Neuron (in vitro differentiated cells): ENCODE measurements at regions not wholly inside any gene's neighbourhood (a gene's known extent, or its start where the extent isn't known, plus 50 kb on each side); places are given as distances from the start of the nearest gene placed in this dataset.

ENCODE experiments used
- H2AFZ ChIP-seq: one replicate; pipeline ENCODE4 v1.6.1; 2013; ENCODE audit warnings: low read depth, mild to moderate bottlenecking, inconsistent platforms, low read length, moderate library complexity
- H3K27me3 ChIP-seq: one replicate; pipeline ENCODE4 v1.6.1; 2013; ENCODE audit warnings: low read length; ENCODE audit not compliant: insufficient read depth
- H3K36me3 ChIP-seq: one replicate; pipeline ENCODE4 v1.6.1; 2013; ENCODE audit warnings: low read length; ENCODE audit not compliant: insufficient read depth
- H3K4me1 ChIP-seq: one replicate; pipeline ENCODE4 v1.6.1; 2013; ENCODE audit warnings: low read length; ENCODE audit not compliant: insufficient read depth
- H3K4me3 ChIP-seq: 2 replicates; pipeline ENCODE4 v1.5.1; 2013; ENCODE audit warnings: mild to moderate bottlenecking, low read length, moderate library complexity
- H3K9me3 ChIP-seq: one replicate; pipeline ENCODE4 v1.6.1; 2013; ENCODE audit warnings: low read length

GRCh38 chr6:102619585-102619984 lies 1226.1 kb downstream of the GRIK2 start:
- H3K4me1 ChIP-seq = no peaks in the 10 kb centered on the region
- no peaks in the 10 kb centered on the region for H3K9me3 ChIP-seq
- H2AFZ ChIP-seq = no peak overlapping the region
- no peak overlapping the region for H3K4me3 ChIP-seq
- H3K36me3 ChIP-seq = no peaks in the 10 kb centered on the region
- no peaks in the 10 kb centered on the region for H3K27me3 ChIP-seq

GRCh38 chr6:102582569-102582968 lies 1189.1 kb downstream of the GRIK2 start:
- H3K27me3 ChIP-seq = no peaks in the 10 kb centered on the region
- H3K4me3 ChIP-seq = no peak overlapping the region
- H3K36me3 ChIP-seq = no peaks in the 10 kb centered on the region
- no peak overlapping the region for H2AFZ ChIP-seq
- H3K4me1 ChIP-seq = no peaks in the 10 kb centered on the region
- peaks cover 2% of the 10 kb centered on the region for H3K9me3 ChIP-seq

GRCh38 chr6:102581378-102582124 lies 1188.0 kb downstream of the GRIK2 start:
- H3K9me3 ChIP-seq = peaks cover 2% of the 10 kb centered on the region
- no peaks in the 10 kb centered on the region for H3K36me3 ChIP-seq
- H3K4me1 ChIP-seq = no peaks in the 10 kb centered on the region
- H3K27me3 ChIP-seq = no peaks in the 10 kb centered on the region
- H2AFZ ChIP-seq = no peak overlapping the region
- H3K4me3 ChIP-seq = no peak overlapping the region

- no peak overlapping the region for H2AFZ ChIP-seq
- H3K4me3 ChIP-seq = no peak overlapping the region
- H3K9me3 ChIP-seq = no peaks in the 10 kb centered on the region
These were observed 1177.9 kb downstream of the GRIK2 start for GRCh38 chr6:102571236-102571908.

GRCh38 chr6:102562713-102563112 lies 1169.2 kb downstream of the GRIK2 start:
- Histone ChIP-seq H2AFZ (no peak overlapping the region), H3K27me3 (no peaks in the 10 kb centered on the region), H3K4me1 (no peaks in the 10 kb centered on the region), H3K36me3 (no peaks in the 10 kb centered on the region), H3K4me3 (no peak overlapping the region), H3K9me3 (no peaks in the 10 kb centered on the region)

More at GRCh38 chr6:102571236-102571908, 1177.9 kb downstream of the GRIK2 start:
- Histone ChIP-seq H3K27me3 (no peaks in the 10 kb centered on the region), H3K36me3 (no peaks in the 10 kb centered on the region), H3K4me1 (no peaks in the 10 kb centered on the region)

GRCh38 chr6:102553214-102553613 lies 1159.7 kb downstream of the GRIK2 start:
- no peaks in the 10 kb centered on the region for H3K36me3 ChIP-seq
- peaks cover 3% of the 10 kb centered on the region for H3K4me1 ChIP-seq
- H2AFZ ChIP-seq = no peak overlapping the region
- no peaks in the 10 kb centered on the region for H3K27me3 ChIP-seq
- no peak overlapping the region for H3K4me3 ChIP-seq
- no peaks in the 10 kb centered on the region for H3K9me3 ChIP-seq

GRCh38 chr6:102549221-102549874 lies 1155.8 kb downstream of the GRIK2 start:
- no peaks in the 10 kb centered on the region for H3K36me3 ChIP-seq
- no peaks in the 10 kb centered on the region for H3K27me3 ChIP-seq

GRCh38 chr6:102525336-102525735 lies 1131.8 kb downstream of the GRIK2 start:
- H2AFZ ChIP-seq = no peak overlapping the region
- no peaks in the 10 kb centered on the region for H3K4me1 ChIP-seq
- no peak overlapping the region for H3K4me3 ChIP-seq
- H3K36me3 ChIP-seq = no peaks in the 10 kb centered on the region
- H3K9me3 ChIP-seq = no peaks in the 10 kb centered on the region
- no peaks in the 10 kb centered on the region for H3K27me3 ChIP-seq

More at GRCh38 chr6:102549221-102549874, 1155.8 kb downstream of the GRIK2 start:
- Histone ChIP-seq H3K4me1 (peaks cover 3% of the 10 kb centered on the region), H3K4me3 (no peak overlapping the region), H3K9me3 (no peaks in the 10 kb centered on the region), H2AFZ (no peak overlapping the region)

GRCh38 chr6:102520966-102521365 lies 1127.5 kb downstream of the GRIK2 start:
- Histone ChIP-seq H3K36me3 (no peaks in the 10 kb centered on the region), H3K27me3 (no peaks in the 10 kb centered on the region), H3K4me1 (no peaks in the 10 kb centered on the region), H3K9me3 (no peaks in the 10 kb centered on the region), H3K4me3 (no peak overlapping the region), H2AFZ (no peak overlapping the region)

- Histone ChIP-seq H3K36me3 (no peaks in the 10 kb centered on the region), H3K27me3 (no peaks in the 10 kb centered on the region), H3K4me3 (no peak overlapping the region), H3K4me1 (no peaks in the 10 kb centered on the region), H2AFZ (no peak overlapping the region), H3K9me3 (no peaks in the 10 kb centered on the region)
These were observed 1124.0 kb downstream of the GRIK2 start for GRCh38 chr6:102517506-102517905.

GRCh38 chr6:102501615-102502014 lies 1108.1 kb downstream of the GRIK2 start:
- H2AFZ ChIP-seq = no peak overlapping the region
- no peaks in the 10 kb centered on the region for H3K9me3 ChIP-seq
- no peak overlapping the region for H3K4me3 ChIP-seq
- H3K36me3 ChIP-seq = no peaks in the 10 kb centered on the region
- no peaks in the 10 kb centered on the region for H3K27me3 ChIP-seq
- no peaks in the 10 kb centered on the region for H3K4me1 ChIP-seq

GRCh38 chr6:102494808-102495207 lies 1101.3 kb downstream of the GRIK2 start:
- H3K9me3 ChIP-seq = no peaks in the 10 kb centered on the region
- no peak overlapping the region for H3K4me3 ChIP-seq
- no peaks in the 10 kb centered on the region for H3K4me1 ChIP-seq
- no peak overlapping the region for H2AFZ ChIP-seq
- no peaks in the 10 kb centered on the region for H3K36me3 ChIP-seq
- H3K27me3 ChIP-seq = no peaks in the 10 kb centered on the region

- no peaks in the 10 kb centered on the region for H3K9me3 ChIP-seq
- no peaks in the 10 kb centered on the region for H3K4me1 ChIP-seq
- H3K27me3 ChIP-seq = no peaks in the 10 kb centered on the region
- H2AFZ ChIP-seq = no peak overlapping the region
- no peak overlapping the region for H3K4me3 ChIP-seq
- H3K36me3 ChIP-seq = no peaks in the 10 kb centered on the region
These were observed 1100.0 kb downstream of the GRIK2 start for GRCh38 chr6:102493485-102493884.
